ENCODE measurements at regions not wholly inside any gene's neighbourhood (a gene's known extent, or its start where the extent isn't known, plus 50 kb on each side); places are given as distances from the start of the nearest gene placed in this dataset.

- TF ChIP-seq, protein P1, sequence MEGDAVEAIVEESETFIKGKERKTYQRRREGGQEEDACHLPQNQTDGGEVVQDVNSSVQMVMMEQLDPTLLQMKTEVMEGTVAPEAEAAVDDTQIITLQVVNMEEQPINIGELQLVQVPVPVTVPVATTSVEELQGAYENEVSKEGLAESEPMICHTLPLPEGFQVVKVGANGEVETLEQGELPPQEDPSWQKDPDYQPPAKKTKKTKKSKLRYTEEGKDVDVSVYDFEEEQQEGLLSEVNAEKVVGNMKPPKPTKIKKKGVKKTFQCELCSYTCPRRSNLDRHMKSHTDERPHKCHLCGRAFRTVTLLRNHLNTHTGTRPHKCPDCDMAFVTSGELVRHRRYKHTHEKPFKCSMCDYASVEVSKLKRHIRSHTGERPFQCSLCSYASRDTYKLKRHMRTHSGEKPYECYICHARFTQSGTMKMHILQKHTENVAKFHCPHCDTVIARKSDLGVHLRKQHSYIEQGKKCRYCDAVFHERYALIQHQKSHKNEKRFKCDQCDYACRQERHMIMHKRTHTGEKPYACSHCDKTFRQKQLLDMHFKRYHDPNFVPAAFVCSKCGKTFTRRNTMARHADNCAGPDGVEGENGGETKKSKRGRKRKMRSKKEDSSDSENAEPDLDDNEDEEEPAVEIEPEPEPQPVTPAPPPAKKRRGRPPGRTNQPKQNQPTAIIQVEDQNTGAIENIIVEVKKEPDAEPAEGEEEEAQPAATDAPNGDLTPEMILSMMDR (conservative IDR thresholded peaks at IDR 0.05; ENCODE audit: low read length): no peak
- TF ChIP-seq EZH2phosphoT487 (IDR thresholded peaks at IDR 0.05; ENCODE audit: borderline replicate concordance): no peak
Measured at GRCh38 chr3:124113485-124113884, 121.6 kb upstream of the ROPN1 start.

All from Loucy (cell line).